GM18867 (cell line): ENCODE measurements at regions not wholly inside any gene's neighbourhood (a gene's known extent, or its start where the extent isn't known, plus 50 kb on each side); places are given as distances from the start of the nearest gene placed in this dataset.
"Not testable (repeated sequence)": the region's sequence is repeated elsewhere in the genome, so short reads cannot be mapped to it uniquely, and the experiment has no call there.

Experiments used
- ATAC-seq: cut with Tn5 transposase; IDR thresholded peaks from one replicate; pipeline ENCODE4 v1.9.1; 2021; ENCODE audit warnings: mild to moderate bottlenecking, moderate library complexity; ENCODE audit not compliant: unreplicated experiment

- ATAC-seq, result no peak
Measured at GRCh38 chr9:101893661-101894646, 155.5 kb upstream of the GRIN3A start.

DNA sequence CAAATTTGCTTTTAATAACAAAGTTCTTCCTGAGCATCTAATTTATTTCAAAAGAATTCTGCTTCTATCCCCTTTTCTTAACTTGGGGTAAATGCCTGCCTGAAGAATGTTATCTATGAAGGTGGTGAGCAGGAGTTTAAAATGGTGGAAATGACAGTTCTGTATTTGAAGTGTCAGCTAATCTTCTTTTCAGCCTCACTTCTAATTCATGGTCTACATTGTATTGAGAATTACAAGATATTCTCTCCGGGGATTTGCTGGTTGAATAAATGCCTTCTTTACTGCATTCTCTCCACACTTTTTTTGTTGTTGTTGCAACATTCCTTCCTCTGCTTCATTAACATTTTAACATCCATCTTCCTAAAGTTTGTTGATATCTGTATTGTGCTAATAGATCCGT is 143.1 kb upstream of the GRIN3A start:
- ATAC-seq, result no peak

DNA sequence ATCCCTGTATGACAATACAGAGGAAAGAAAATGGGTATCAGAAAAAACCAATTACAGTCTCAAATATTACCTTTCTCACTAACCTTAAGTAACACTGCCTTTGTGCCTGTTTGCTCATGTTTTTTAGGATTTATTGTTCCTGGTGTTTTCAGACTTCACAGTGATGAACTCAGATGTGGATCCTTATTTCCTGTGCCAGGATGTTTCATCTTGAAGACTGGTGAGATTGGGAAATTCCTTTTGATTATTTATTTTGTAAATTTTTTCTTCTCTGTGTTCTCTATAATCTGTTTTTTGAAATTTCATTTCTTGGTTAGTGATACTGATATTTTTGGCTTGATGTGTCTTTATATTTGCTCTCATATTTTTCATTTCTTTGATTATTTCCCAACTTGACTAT is 142.4 kb upstream of the GRIN3A start:
- no peak for ATAC-seq

- no peak for ATAC-seq
Measured at GRCh38 chr9:101878734-101879133, 140.3 kb upstream of the GRIN3A start.

DNA sequence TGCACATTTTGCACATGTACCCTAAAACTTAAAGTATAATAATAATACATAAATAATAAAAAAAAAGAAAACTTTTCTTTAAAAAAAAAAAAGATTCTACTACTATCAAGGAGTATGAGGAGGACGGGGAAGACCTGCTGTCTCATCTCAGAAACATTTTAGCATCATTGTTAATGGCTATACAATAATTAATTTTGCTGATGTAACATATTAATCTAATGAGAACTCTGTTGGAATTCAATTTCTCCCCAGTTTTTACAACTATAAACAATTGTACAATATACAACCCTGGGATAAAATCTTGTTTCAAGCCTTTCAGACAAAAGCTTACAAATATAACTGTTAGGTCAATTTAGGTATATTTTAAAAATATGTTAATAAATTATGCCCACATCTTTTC is 139.0 kb upstream of the GRIN3A start:
- ATAC-seq, result no peak

DNA sequence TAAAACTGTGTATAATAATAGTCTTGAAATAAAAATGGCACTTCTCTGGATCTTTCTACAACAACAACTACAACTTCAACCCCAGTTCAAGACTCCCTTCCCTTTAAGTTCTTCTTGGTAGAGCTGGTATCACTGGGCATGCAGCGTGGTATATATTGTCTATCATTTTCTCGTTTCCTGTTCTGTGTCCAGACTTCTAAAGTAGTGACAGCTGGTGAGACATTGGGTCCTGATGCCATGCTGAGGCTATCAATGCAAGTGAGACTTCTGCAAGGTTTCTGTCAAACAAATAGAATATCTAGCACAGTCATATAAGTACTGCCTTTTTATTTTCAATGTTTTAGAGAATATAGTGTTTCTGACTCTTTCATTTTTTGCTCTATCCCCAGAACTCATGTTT is 123.0 kb upstream of the GRIN3A start:
- no peak for ATAC-seq

- no peak for ATAC-seq
Measured at GRCh38 chr9:101860920-101861319, 122.5 kb upstream of the GRIN3A start.

GRCh38 chr9:101859620-101860019 is 121.2 kb upstream of the GRIN3A start:
- no peak for ATAC-seq

DNA sequence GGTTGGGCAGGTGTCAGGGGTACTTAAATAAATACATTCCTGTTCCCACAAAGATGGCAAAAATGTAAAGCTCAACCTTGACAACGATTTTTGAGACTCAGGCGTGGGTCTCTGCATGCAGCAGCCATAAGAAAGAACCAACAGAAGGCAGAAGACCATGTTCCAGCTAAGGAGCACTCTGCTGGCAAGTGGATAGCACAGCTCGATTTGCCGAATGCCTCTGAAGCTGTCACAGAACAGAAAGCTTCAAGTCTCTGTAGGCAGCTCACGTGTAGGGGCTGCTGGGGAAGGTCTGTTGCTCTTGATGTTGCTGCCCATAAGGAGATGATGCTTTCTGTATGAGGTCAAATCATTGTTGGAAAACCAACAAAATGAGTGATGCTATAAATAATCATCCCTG is 119.6 kb upstream of the GRIN3A start:
- no peak for ATAC-seq

DNA sequence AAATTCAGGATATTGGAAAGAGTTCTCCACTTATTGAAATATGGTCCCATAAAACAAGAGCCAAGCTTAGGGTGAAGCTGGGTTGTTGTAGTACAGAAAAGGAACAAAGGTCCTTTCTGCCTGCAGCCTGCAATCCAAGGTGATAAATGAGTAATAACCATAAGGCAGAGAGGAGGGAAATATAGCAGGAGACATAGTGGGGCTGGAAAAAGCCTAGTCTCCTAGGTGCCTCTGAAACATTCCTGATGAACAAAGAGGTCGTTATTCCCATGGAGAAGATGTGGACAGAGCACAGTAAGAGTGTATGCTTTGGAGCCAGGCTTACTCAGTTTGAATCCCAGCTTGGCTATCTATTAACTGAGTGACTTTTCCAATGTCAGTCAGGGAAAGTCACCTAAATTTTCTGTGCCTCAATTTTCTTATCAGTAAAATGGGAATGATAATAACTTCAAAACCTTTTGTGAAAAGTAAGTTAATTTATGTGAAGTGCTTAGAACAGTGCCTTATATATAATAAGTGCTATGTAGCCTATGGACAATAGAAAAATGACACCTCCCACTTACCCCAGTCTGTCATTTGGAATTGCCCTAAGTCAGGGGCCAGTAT is 110.8 kb upstream of the GRIN3A start:
- ATAC-seq, result no peak

- ATAC-seq, result peak; percentile 45
Measured at GRCh38 chr9:101848485-101848919, 110.1 kb upstream of the GRIN3A start.

DNA sequence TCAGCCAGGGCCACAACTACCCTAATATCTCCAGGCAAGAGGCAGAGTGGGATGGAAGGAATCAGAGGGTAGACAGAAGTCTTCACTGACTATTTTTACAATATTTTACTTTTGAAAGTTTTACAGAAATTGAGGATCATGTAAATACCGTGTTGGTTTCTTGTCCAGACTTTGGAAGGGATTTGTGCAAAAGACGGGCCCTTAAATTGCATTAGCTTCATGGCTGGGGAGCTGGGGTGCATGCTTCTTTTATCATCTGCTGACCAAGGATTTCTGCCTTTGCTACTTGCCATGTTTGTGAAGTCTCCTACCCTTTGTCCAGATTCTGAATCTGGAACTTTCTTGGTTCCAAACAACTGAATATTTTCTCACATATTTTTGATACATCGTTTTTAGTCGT is 107.7 kb upstream of the GRIN3A start:
- no peak for ATAC-seq

DNA sequence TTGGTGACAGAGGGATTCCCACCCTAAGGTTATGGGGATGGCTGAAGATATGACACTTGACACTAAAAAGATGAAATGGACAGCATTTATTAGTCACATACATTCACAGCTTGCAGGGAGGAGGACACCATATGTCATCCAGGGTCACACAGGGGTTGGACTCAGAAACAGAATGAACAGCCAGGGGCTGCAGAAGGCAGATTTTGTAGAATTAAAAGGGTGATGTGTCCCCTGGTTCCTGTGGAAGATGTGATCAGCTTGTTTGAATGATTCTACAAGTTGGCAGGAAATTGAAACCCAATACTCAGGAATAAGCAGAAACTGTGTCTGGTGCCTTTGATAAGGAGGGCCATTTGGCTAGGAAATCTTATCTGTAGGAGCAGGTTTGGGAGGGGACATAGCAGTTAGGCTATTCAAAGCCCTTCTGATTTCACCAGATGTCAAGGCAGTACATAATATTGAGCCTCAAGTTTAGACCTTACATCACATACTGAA is 102.3 kb upstream of the GRIN3A start:
- no peak for ATAC-seq

GRCh38 chr9:101838988-101839387 is 100.5 kb upstream of the GRIN3A start:
- ATAC-seq, result not testable (repeated sequence)

- ATAC-seq, result no peak
Measured at GRCh38 chr9:101836021-101836420, 97.6 kb upstream of the GRIN3A start.

DNA sequence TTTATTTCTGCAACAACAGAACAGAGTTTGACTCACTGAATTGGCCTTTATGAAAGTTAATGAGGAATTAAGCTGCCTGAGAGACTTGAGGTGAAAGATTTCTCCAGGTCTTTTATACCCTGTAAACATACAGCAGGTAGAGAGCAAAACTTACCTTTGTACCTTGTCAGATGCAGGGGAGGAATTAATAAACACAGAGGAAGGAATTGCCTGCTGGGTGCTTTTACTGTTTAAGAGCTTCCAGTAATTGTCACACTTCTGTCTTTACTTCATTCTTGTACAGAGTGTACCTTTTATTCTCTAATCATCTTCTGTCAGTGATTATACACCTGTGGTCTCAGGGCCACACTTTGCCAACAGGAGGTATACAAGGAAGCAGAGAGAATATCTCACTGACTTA is 94.0 kb upstream of the GRIN3A start:
- ATAC-seq, result no peak

- ATAC-seq, result not testable (repeated sequence)
Measured at GRCh38 chr9:101821450-101821849, 83.0 kb upstream of the GRIN3A start.

- ATAC-seq, result not testable (repeated sequence)
Measured at GRCh38 chr9:101820983-101821382, 82.5 kb upstream of the GRIN3A start.

- ATAC-seq, result no peak
Measured at GRCh38 chr9:101814064-101814463, 75.6 kb upstream of the GRIN3A start.

DNA sequence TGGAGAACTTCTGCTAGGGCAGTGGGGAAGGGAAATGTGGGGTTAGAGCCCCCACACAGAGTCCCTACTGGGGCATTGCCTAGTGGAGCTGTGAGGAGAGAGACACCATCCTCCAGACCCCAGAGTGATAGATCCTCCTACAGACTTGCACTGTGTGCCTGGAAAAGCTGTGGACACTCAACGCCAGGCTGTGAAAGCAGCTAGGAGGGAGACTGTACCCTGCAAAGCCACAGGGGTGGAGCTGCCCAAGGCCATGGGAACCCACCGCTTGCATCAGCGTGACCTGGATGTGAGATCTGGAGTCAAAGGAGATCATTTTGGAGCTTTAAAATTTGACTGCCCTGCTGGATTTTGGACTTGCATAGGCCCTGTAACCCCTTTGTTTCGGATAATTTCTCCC is 69.4 kb upstream of the GRIN3A start:
- not testable (repeated sequence) for ATAC-seq

GRCh38 chr9:101796044-101796443 is 57.6 kb upstream of the GRIN3A start:
- ATAC-seq, result no peak

DNA sequence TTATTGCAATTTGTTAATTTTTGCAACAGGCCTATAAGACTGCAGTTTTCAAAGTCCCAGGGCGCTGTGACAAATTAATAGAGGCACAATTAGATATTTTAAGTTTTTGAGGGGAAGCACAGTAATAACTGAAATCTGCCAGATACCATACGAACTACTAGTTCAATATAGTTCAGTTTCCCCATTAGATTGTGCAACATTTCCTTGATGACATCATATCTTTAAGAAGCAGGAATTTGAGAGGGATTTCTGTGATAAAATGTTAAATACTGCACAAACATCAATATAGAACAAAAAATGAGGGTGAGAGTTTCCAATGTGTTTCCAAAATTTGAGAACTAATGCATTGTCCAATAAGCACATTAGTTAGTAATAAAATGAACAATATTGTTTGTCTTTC is 56.7 kb upstream of the GRIN3A start:
- ATAC-seq, result no peak
